Heart left ventricle (tissue), 16 donors: ENCODE measurements at regions not wholly inside any gene's neighbourhood (a gene's known extent, or its start where the extent isn't known, plus 50 kb on each side); places are given as distances from the start of the nearest gene placed in this dataset.

Experiments used
- ATAC-seq, 4 donors: fragments of 200-7000 bp; cut with Tn5 transposase; one replicate each; pipeline ENCODE4 v1.9.1; 2020 to 2022; ENCODE audit warnings: moderate library complexity in 4 of 4, mild to moderate bottlenecking in 3 of 4, moderate number of reproducible peaks in 1 of 4
- DNase-seq, 5 donors: peaks; one replicate each; pipeline ENCODE4 v3.0.0-alpha.2; 2020
- H3K27ac ChIP-seq, 12 donors: fragments of 200-600 bp; sonication (generic) in 4 of 12; one replicate each; pipeline versions ENCODE4 v1.5.0 to v1.8.0; 2016 to 2022; ENCODE audit warnings: mild to moderate bottlenecking in 2 of 12
- H3K27me3 ChIP-seq, 9 donors: fragments of 200-600 bp; sonication (generic) in 2 of 9; one replicate each; pipeline versions ENCODE4 v1.5.1 to v1.8.0; 2016 to 2022; ENCODE audit warnings: mild to moderate bottlenecking in 3 of 9
- H3K36me3 ChIP-seq, 9 donors: fragments of 200-600 bp; sonication (generic) in 2 of 9; one replicate each; pipeline versions ENCODE4 v1.5.0 to v1.8.0; 2018 to 2022; ENCODE audit warnings: mild to moderate bottlenecking in 2 of 9
- H3K4me1 ChIP-seq, 12 donors: fragments of 200-600 bp; sonication (generic) in 4 of 12; one replicate each; pipeline versions ENCODE4 v1.5.0 to v1.8.0; 2016 to 2022; ENCODE audit warnings: mild to moderate bottlenecking in 3 of 12
- H3K4me3 ChIP-seq, 12 donors: fragments of 200-600 bp; sonication (generic) in 4 of 12; one replicate each; pipeline versions ENCODE4 v1.5.0 to v1.8.0; 2017 to 2022; ENCODE audit warnings: mild to moderate bottlenecking in 9 of 12, moderate library complexity in 4 of 12
- H3K9me3 ChIP-seq, 12 donors: fragments of 200-600 bp; sonication (generic) in 4 of 12; one replicate each; pipeline versions ENCODE4 v1.5.0 to v1.8.0; 2016 to 2022; ENCODE audit warnings: mild to moderate bottlenecking in 1 of 12
- CTCF ChIP-seq, 12 donors: fragments of 200-600 bp; sonication (generic) in 4 of 12; IDR thresholded peaks; one replicate each; pipeline versions ENCODE4 v1.5.0 to v1.8.0; 2018 to 2022; ENCODE audit warnings: antibody characterized with exemption in 12 of 12, mild to moderate bottlenecking in 5 of 12
- POLR2A ChIP-seq, 2 donors: fragments of 450-650 bp; IDR thresholded peaks; one replicate each; pipeline ENCODE4 v1.6.1; 2017; ENCODE audit warnings: antibody characterized with exemption in 2 of 2, mild to moderate bottlenecking in 2 of 2, moderate library complexity in 2 of 2
- WGBS, 4 donors: extraction: QIAGEN DNeasy Blood & Tissue Kit in 2 of 4; methylation state at CpG; one replicate each; pipeline versions ENCODE4 v1.1.5 to v1.1.7; 2013 to 2018; 5-methylcytosine and 5-hydroxymethylcytosine counted together
- intact Hi-C, 10 donors: fragments of 100-400 bp; cut with DNase I; formaldehyde crosslinking; loops; one replicate each; pipeline versions ENCODE4 v1.11.1 to v1.14.2; 2022
- donor health status: ischemic (EF 13 %, LVEDD 7.1; RV severe dilation, severe dysfunction).
- donor health status: healthy with polysubstance abuse.
- donor health status: DM: no; HTN: yes; CAD: no.
- donor health status: DM: no; HTN: no; CAD: no.
- donor health status: ischemic (EF 25% LVEDD 6.9; RV normal size, moderate dysfunction).
- donor health status: ischemic (EF 25% LVEDD 5.7; RV mildly dilated, moderate dysfunction).
- donor health status: healthy.
- donor health status: DM: yes; HTN: yes; CAD: no.
- donor health status: ischemic (EF 35%, LVEDD 5.7; RV mildly dilated, moderate dysfunction).
- donor health status: nonischemic (EF 11% LVEDD 7.7; RV severe dilation, severe dysfunction).
- donor health status: DM: yes; HTN: yes; CAD: no.
- donor health status: PGD.
- donor health status: ischemic (EF 29% LVEDD 5.4; RV normal size, mild dysfunction).
- donor health status: nonischemic (EF 23%, LVEDD 6.1; RV moderate dilation, normal function).

DNA sequence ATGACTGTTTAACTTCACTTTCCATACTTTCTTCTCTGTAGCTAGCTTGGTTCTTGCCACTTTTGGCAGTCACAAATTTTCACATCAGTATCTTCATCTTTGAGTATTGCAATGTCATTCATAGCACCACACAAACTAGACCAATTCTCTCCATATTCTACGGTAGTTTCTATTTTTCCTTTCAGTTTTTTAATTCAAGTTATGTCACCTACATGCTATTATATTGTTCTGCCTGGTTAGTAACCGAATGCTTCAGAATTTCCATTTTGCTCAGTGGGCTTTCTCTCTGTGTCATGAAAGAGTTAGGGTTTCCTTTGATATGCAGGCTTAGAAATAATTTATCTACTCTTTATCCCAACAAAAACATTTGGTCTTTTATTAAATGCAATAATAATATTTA is 896.5 kb downstream of the GATA3 start:
- WGBS, 4 donors, result 81 to 93% (median 85%) methylated on average over 2 of the region's 2 CpGs
- Histone ChIP-seq H3K4me1 (no peaks in the 10 kb centered on the region), H3K27me3 (no peaks in the 10 kb centered on the region), H3K4me3 (no peak overlapping the region), H3K36me3 (no peaks in the 10 kb centered on the region), H3K9me3 (no peaks in the 10 kb centered on the region), H3K27ac (no peak overlapping the region)
- ATAC-seq (no peak), DNase-seq (no peak)
- intact Hi-C loops, result no loop called here
- TF ChIP-seq POLR2A (IDR thresholded peaks at IDR 0.05) (no peak), CTCF (IDR thresholded peaks at IDR 0.05) (no peak)

DNA sequence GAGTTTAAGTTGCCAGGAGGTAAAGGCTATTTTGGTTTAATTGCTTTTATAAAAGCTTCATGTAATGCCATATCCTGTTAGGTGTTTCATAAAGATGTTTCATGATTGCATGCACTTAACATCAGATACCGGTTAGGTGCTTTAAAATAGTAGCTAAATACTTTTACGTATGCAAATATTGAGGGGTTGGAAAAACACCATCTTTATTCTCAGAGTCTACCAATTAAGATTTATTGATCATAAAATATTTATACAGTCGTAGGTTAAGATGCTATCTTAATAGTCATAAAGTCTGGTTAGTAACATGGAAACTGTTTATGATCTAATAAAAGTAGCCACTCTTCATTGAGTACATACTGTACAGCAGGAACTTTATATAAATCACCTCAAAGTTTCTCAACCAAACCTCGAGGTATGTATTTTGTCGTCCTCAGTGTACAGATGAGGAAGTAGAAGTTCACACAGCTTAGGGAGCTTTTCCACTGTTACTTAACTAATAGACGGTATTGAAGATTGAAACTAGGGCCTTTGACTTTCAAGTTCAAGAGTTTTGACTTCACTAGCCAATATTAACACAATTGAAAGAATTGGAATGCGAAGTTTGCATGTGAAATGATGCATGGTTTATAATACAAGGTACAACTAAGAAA is 897.1 kb downstream of the GATA3 start:
- TF ChIP-seq CTCF (IDR thresholded peaks at IDR 0.05) (no peak), POLR2A (IDR thresholded peaks at IDR 0.05) (no peak)
- ATAC-seq (no peak), DNase-seq (no peak)
- Histone ChIP-seq H3K36me3 (no peaks in the 10 kb centered on the region), H3K27ac (no peak overlapping the region), H3K4me3 (no peak overlapping the region), H3K9me3 (no peaks in the 10 kb centered on the region), H3K27me3 (no peaks in the 10 kb centered on the region), H3K4me1 (no peaks in the 10 kb centered on the region)
- 76 to 83% (median 82%) methylated on average over 7 of the region's 7 CpGs for WGBS, 4 donors
- intact Hi-C loops, result no loop called here

DNA sequence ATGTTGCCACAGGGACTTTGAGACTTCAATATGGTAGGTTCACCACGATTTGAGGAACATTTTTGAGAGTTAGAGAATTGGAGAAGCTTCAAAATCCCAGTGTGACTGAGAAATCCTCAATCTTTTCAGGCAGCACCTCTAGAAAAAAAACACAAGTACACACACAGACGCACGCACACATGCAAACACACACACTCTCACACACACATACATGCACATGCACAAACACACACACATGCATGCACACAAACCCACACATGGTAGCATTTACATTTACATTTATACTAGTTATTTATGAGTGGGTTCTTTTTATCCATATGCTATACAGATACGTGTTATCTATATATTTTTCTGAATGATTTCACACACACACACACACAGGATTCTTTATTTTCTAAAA is 901.9 kb downstream of the GATA3 start:
- H3K4me1 ChIP-seq, result no peaks in the 10 kb centered on the region
- TF ChIP-seq POLR2A (IDR thresholded peaks at IDR 0.05) (no peak), CTCF (IDR thresholded peaks at IDR 0.05) (no peak)
- H3K9me3 ChIP-seq, result no peaks in the 10 kb centered on the region
- 69 to 75% (median 74%) methylated on average over 4 of the region's 4 CpGs for WGBS, 4 donors
- ATAC-seq, result no peak
- H3K27me3 ChIP-seq, result no peaks in the 10 kb centered on the region
- DNase-seq, result no peak
- H3K27ac ChIP-seq, result no peak overlapping the region
- no peaks in the 10 kb centered on the region for H3K36me3 ChIP-seq
- no peak overlapping the region for H3K4me3 ChIP-seq
- intact Hi-C loops, result no loop called here

DNA sequence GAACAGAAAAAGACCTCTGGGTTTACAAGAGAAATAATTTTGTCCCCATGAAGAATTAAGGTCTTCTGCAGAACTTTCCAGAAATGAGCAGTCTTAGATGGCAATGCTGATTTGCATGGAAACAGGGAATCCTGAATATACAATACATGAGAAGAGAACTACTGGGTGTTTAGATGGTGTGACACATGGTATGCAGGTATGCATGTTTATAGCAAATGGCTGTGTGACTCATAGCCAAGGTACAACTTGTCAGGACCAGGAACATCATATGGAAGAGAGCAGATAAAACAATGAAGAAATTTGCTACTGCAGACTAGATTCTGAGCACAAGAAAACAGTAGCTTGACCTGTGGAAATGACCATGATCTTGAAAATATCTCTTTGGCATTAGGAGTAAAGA is 907.8 kb downstream of the GATA3 start:
- H3K36me3 ChIP-seq, result no peaks in the 10 kb centered on the region
- no peak overlapping the region for H3K4me3 ChIP-seq
- no peak for TF ChIP-seq CTCF (IDR thresholded peaks at IDR 0.05)
- no peak for TF ChIP-seq POLR2A (IDR thresholded peaks at IDR 0.05)
- intact Hi-C loops, result no loop called here
- ATAC-seq (no peak), DNase-seq (no peak)
- H3K4me1 ChIP-seq, result no peaks in the 10 kb centered on the region
- no peak overlapping the region for H3K27ac ChIP-seq
- no peaks in the 10 kb centered on the region for H3K27me3 ChIP-seq
- peaks cover 0 to 5% (median 0%) of the 10 kb centered on the region in 12 donors for H3K9me3 ChIP-seq
